T-cell (primary cell): ENCODE measurements at regions not wholly inside any gene's neighbourhood (a gene's known extent, or its start where the extent isn't known, plus 50 kb on each side); places are given as distances from the start of the nearest gene placed in this dataset.

Experiments
- ATAC-seq, 4 experiments: fragments of 200-7000 bp in 3 of 4; fragments of 150-1000 bp in 1 of 4; cut with Tn5 transposase; replicated peaks in 1 of 4; 1 replicate in 3 of 4; 2 replicates in 1 of 4; pipeline ENCODE4 v1.10.0; 2021; ENCODE audit warnings: moderate library complexity in 3 of 4, mild to moderate bottlenecking in 2 of 4, moderate number of reproducible peaks in 1 of 4
- CTCF ChIA-PET, 2 donors: fragments of 300-600 bp; sonication (Branson Sonifier 250); formaldehyde crosslinking; loops; one replicate each; lab custom pipeline; 2022; ENCODE audit warnings: antibody characterized with exemption in 2 of 2; lab: Charles Lee
- POLR2A ChIA-PET, 2 donors: fragments of 300-600 bp; sonication (Branson Sonifier 250); formaldehyde crosslinking; loops; one replicate each; lab custom pipeline; 2022; ENCODE audit warnings: antibody characterized with exemption in 2 of 2; lab: Charles Lee
- DNase-seq, 35 experiments: peaks; one replicate each; pipeline versions ENCODE4 v3.0.0 to v3.0.0-alpha.2; 2013 to 2023
- H3K27ac ChIP-seq: one replicate; pipeline ENCODE4 v1.5.1; 2013; ENCODE audit warnings: low read length
- H3K27me3 ChIP-seq, 2 experiments: replicated peaks in 1 of 2; 1 replicate in 1 of 2; 2 replicates in 1 of 2; pipeline versions ENCODE4 v1.6.1 to v1.7.0; 2013; ENCODE audit warnings: low read length in 1 of 2, mixed read lengths in 1 of 2; ENCODE audit not compliant: control insufficient read depth in 2 of 2, insufficient read depth in 2 of 2; ENCODE audit errors: extremely low read depth in 1 of 2
- H3K36me3 ChIP-seq, 2 donors: 1 replicate in 1 of 2; 2 replicates in 1 of 2; pipeline versions ENCODE4 v1.6.1 to v1.7.0; 2013; ENCODE audit warnings: low read length in 1 of 2; ENCODE audit not compliant: control insufficient read depth in 2 of 2, insufficient read depth in 1 of 2; ENCODE audit errors: extremely low read depth in 1 of 2
- H3K4me1 ChIP-seq, 2 experiments: 1 replicate in 1 of 2; 2 replicates in 1 of 2; pipeline versions ENCODE4 v1.6.1 to v1.7.0; 2013; ENCODE audit warnings: low read length in 2 of 2, mixed read lengths in 1 of 2; ENCODE audit not compliant: insufficient read depth in 2 of 2, control insufficient read depth in 1 of 2; ENCODE audit errors: extremely low read depth in 1 of 2
- H3K4me3 ChIP-seq, 2 donors: 1 replicate in 1 of 2; 2 replicates in 1 of 2; pipeline versions ENCODE4 v1.5.1 to v1.7.0; 2013; ENCODE audit warnings: mild to moderate bottlenecking in 2 of 2, low read length in 1 of 2, moderate library complexity in 1 of 2; ENCODE audit not compliant: control insufficient read depth in 1 of 2; ENCODE audit errors: extremely low read depth in 1 of 2
- H3K9me3 ChIP-seq: 2 replicates; pipeline ENCODE4 v1.7.0; 2013
- H3K27ac Mint-ChIP-seq, 2 donors: one replicate each; pipeline ENCODE4 v1.8.0; 2020 to 2021; ENCODE audit warnings: mild to moderate bottlenecking in 2 of 2, mixed read lengths in 2 of 2
- H3K27me3 Mint-ChIP-seq, 2 donors: one replicate each; pipeline ENCODE4 v1.8.0; 2021 to 2022; ENCODE audit warnings: mixed read lengths in 2 of 2
- H3K36me3 Mint-ChIP-seq: one replicate; pipeline ENCODE4 v1.8.0; 2021; ENCODE audit warnings: mixed read lengths
- H3K4me1 Mint-ChIP-seq, 3 donors: one replicate each; pipeline ENCODE4 v1.8.0; 2020 to 2022; ENCODE audit warnings: mixed read lengths in 3 of 3, mild to moderate bottlenecking in 1 of 3
- H3K4me3 Mint-ChIP-seq, 3 donors: one replicate each; pipeline ENCODE4 v1.8.0; 2020 to 2022; ENCODE audit warnings: mild to moderate bottlenecking in 3 of 3, mixed read lengths in 3 of 3, moderate library complexity in 3 of 3
- H3K9me3 Mint-ChIP-seq, 3 donors: one replicate each; pipeline ENCODE4 v1.8.0; 2020 to 2022; ENCODE audit warnings: mixed read lengths in 3 of 3
- WGBS: methylation state at CpG from one replicate; pipeline ENCODE4 v1.1.5; 2013; ENCODE audit warnings: missing lambda C conversion rate; ENCODE audit not compliant: insufficient coverage; 5-methylcytosine and 5-hydroxymethylcytosine counted together

DNA sequence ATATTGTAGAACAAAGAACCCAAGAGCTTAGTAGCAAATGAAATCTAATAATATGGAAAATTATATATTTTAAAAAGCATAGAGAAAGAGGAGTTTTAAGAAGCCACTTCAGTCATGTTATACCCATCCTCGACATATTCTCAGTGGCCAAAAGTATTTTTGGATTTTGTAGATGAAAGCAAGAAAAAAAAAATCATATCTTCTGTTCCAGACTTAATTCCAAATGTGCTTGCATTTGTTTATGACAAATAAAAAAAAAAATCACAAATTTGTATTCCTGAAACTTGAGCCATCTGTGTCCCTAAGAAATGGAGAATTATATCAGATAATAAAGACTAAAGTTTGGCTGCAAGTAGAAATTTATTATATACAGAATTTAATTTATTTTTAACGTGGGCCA is 1482.4 kb upstream of the PABPC4L start:
- no peaks in the 10 kb centered on the region for H3K36me3 ChIP-seq
- no peak overlapping the region for H3K4me3 ChIP-seq
- no peak overlapping the region for H3K4me3 Mint-ChIP-seq
- CTCF ChIA-PET: no interaction called here
- H3K4me1 ChIP-seq: no peaks in the 10 kb centered on the region
- H3K9me3 Mint-ChIP-seq: peaks cover 0 to 23% (median 20%) of the 10 kb centered on the region in 3 donors
- no peaks in the 10 kb centered on the region for H3K9me3 ChIP-seq
- POLR2A ChIA-PET: no interaction called here
- no CpG with 5 or more reads among the region's 2 CpGs for WGBS
- H3K27ac Mint-ChIP-seq: no peak overlapping the region
- no peaks in the 10 kb centered on the region for H3K27me3 Mint-ChIP-seq
- no peaks in the 10 kb centered on the region for H3K27me3 ChIP-seq
- no peaks in the 10 kb centered on the region for H3K36me3 Mint-ChIP-seq
- DNase-seq (no peak), ATAC-seq (no peak)
- no peak overlapping the region for H3K27ac ChIP-seq
- no peaks in the 10 kb centered on the region for H3K4me1 Mint-ChIP-seq

DNA sequence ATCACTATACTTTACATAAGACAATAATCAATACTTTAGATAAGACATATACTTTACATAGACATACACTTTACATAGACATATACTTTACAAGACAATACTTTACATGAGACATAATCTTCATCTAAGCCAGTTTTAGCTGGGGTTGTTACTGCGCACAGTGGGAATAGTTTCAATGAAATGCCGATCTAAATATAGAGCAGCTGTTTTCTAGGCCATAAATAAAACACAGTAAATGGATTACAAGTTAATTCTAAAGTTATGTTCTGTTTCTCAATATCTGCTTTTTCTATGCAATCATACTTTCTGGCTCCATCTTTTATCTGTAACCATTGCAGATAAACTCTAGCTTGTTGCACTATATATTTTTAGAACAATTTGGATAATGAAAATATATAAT is 1470.6 kb upstream of the PABPC4L start:
- H3K36me3 ChIP-seq: no peaks in the 10 kb centered on the region
- Mint-ChIP-seq H3K4me1 (no peaks in the 10 kb centered on the region), H3K27ac (no peak overlapping the region), H3K9me3 (peaks cover 0 to 20% (median 11%) of the 10 kb centered on the region in 3 donors), H3K4me3 (no peak overlapping the region), H3K36me3 (no peaks in the 10 kb centered on the region), H3K27me3 (no peaks in the 10 kb centered on the region)
- no peak overlapping the region for H3K27ac ChIP-seq
- no peak overlapping the region for H3K4me3 ChIP-seq
- no peak for DNase-seq
- no peaks in the 10 kb centered on the region for H3K9me3 ChIP-seq
- WGBS: no CpG with 5 or more reads among the region's 2 CpGs
- CTCF ChIA-PET: no interaction called here
- no peaks in the 10 kb centered on the region for H3K4me1 ChIP-seq
- POLR2A ChIA-PET: no interaction called here
- ATAC-seq: no peak
- H3K27me3 ChIP-seq: no peaks in the 10 kb centered on the region

DNA sequence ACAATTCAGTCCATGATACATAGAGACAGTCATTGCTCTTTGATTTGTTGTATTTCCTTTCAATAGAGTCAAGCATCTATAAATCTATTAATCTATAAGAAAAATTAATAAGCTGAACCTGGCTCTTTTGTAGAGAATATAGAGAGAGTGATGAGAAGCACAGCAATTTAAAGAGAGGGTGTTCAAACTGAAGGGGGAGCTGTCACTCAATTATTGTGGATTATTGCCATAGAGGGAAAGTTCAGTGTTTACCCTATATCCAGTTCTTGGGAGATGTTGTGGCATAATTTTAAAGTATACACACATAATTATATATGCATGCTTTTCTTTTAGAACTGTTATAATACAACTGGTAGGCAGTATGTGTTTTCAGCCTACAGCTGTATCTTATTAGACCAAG is 1469.0 kb upstream of the PABPC4L start:
- Histone ChIP-seq H3K9me3 (no peaks in the 10 kb centered on the region), H3K27me3 (no peaks in the 10 kb centered on the region), H3K4me3 (no peak overlapping the region), H3K27ac (no peak overlapping the region), H3K4me1 (no peaks in the 10 kb centered on the region), H3K36me3 (no peaks in the 10 kb centered on the region)
- ATAC-seq: no peak
- Mint-ChIP-seq H3K27ac (no peak overlapping the region), H3K27me3 (no peaks in the 10 kb centered on the region), H3K36me3 (no peaks in the 10 kb centered on the region), H3K4me3 (no peak overlapping the region), H3K9me3 (peaks cover 0 to 16% (median 5%) of the 10 kb centered on the region in 3 donors), H3K4me1 (no peaks in the 10 kb centered on the region)
- CTCF ChIA-PET: no interaction called here
- no peak for DNase-seq
- POLR2A ChIA-PET: no interaction called here
